ENCODE measurements at regions not wholly inside any gene's neighbourhood (a gene's known extent, or its start where the extent isn't known, plus 50 kb on each side); places are given as distances from the start of the nearest gene placed in this dataset.

DNA sequence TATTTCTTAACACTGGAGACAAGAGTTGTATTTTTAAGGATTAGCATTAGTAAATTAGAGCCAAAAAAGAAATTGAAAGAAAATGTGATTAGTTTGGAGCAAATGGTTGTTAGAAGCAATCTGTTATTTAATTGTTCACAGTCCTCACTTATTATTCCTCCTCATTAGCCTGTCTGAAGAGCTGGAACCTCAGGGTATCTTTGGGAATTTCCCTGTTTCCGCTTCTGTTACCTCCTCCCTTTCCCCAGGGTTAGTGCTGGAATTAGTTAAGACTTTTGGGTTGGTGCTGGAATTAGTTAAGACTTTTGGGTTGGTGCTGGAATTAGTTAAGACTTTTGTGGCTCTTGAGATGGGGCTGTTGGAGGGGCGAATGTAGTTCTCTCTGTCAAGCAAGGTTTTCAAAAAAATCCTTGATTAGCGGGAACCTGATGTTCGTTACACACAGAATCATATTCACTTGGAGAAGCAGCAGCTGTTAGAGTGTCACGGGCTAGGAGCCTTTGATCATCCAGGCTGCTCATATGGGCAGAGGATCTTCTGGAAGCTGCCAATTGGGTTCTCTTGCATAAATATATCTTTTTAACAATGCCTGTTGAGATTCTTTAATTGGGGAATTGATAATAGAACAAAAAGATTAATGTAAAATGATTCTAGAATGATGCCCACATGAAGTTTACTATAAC is 251.0 kb upstream of the NPSR1 start:
- TF ChIP-seq, protein P1, sequence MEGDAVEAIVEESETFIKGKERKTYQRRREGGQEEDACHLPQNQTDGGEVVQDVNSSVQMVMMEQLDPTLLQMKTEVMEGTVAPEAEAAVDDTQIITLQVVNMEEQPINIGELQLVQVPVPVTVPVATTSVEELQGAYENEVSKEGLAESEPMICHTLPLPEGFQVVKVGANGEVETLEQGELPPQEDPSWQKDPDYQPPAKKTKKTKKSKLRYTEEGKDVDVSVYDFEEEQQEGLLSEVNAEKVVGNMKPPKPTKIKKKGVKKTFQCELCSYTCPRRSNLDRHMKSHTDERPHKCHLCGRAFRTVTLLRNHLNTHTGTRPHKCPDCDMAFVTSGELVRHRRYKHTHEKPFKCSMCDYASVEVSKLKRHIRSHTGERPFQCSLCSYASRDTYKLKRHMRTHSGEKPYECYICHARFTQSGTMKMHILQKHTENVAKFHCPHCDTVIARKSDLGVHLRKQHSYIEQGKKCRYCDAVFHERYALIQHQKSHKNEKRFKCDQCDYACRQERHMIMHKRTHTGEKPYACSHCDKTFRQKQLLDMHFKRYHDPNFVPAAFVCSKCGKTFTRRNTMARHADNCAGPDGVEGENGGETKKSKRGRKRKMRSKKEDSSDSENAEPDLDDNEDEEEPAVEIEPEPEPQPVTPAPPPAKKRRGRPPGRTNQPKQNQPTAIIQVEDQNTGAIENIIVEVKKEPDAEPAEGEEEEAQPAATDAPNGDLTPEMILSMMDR (IDR thresholded peaks at IDR 0.05): no peak
- TF ChIP-seq EP300 (IDR thresholded peaks at IDR 0.05; ENCODE audit: low read depth) (no peak), POLR2A (IDR thresholded peaks at IDR 0.05) (no peak), POLR2AphosphoS5 (IDR thresholded peaks at IDR 0.05) (no peak)

Data from transverse colon (tissue), 4 donors.